DMS 273 treated with DMSO at 0.1 percent for 48 hours (cell line): ENCODE measurements at regions not wholly inside any gene's neighbourhood (a gene's known extent, or its start where the extent isn't known, plus 50 kb on each side); places are given as distances from the start of the nearest gene placed in this dataset.

Experiments
- DNase-seq: peaks from one replicate; lab custom pipeline; 2025; lab: John Stamatoyannopoulos, UW

DNA sequence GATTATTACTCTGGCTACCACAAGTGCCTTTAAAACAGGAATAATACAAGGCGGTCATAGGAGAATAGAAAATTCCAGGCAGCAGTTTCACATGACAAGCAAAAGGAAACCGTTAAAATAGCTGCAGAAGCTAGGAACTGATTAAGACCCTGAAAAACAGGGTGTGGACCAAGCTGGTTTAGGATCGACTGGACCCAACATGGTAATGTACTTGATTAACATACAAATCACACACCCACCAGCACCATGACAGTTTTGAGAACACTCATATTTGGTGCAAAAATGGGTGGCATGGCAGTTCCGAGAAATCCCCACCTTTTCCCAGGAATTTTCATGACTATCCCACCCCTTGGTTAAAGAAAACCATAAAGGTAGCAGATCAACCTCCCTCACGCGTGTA is 51.9 kb upstream of the TMEM163 start:
- DNase-seq = no peak

DNA sequence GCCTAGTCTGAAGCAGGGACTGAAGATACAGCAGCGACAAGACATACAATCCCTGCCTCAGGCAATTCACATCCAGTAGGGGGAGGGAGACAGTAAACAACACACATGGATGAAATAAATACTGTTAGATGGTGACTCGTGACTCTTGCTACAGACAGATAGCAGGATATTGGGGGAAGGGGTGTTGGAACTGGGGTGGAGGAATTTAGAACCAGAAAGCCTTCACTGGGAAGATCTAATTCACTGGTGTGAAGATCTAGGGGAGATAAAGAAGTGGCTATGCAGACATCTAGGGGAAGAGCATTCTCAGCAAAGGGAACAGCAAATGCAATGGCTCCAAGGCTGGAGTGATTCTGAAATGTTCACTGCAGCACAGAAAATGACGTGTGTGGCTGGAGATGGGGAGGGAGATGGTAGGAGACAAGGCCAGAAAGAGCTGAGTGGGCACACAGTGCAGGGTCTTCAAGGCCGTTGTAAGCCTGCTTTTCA is 52.6 kb upstream of the TMEM163 start:
- DNase-seq = no peak

DNA sequence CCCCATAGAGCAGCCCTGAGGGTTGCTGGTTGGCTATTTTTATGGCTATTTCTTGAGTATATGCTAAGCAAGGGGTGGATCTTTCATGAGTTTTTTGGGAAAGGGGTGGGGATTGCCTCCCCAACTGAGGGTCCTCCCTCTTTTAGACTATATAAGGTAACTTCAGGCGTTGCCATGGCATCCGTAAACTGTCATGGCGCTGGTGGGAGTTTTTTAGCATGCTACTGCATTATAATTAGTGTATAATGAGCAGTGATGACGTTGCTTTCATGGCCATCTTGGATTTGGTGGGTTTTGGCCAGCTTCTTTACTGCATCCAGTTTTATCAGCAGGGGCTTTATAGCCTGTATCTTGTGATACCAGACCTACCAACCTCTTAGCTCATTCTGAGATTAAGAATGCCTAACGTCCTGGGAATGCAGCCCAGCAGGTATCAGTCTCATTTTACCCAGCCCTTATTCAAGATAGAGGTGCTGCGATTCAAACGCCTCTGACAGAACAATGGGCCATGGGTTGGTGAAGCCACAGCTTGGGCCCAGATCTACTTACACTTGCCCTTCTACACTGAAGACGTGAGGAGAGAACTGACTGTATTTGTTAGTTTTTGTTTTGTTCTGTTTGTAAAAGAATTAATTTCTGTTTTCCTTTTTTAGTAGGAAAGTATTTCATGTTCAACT is 53.8 kb upstream of the TMEM163 start:
- DNase-seq = no peak

DNA sequence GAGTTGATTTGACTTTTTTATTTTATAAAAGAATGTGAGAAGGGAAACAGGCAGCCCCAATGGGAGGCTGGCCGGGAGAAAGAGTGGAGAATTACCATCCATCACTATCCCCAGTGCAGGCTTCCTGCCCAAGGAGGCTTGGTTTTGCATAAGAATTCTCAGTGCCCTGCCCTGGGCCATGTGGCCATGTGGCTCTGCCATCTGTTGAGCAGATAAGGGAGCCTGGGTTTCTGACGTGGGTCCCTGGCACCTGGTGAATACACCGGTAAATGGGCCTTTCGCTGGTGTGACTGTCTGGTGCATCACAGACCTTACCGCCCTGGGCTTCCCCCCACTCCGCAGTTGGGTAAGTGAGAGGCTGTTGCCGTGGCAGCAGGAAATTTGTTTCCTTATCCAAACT is 54.5 kb upstream of the TMEM163 start:
- DNase-seq = peak; percentile 80

DNA sequence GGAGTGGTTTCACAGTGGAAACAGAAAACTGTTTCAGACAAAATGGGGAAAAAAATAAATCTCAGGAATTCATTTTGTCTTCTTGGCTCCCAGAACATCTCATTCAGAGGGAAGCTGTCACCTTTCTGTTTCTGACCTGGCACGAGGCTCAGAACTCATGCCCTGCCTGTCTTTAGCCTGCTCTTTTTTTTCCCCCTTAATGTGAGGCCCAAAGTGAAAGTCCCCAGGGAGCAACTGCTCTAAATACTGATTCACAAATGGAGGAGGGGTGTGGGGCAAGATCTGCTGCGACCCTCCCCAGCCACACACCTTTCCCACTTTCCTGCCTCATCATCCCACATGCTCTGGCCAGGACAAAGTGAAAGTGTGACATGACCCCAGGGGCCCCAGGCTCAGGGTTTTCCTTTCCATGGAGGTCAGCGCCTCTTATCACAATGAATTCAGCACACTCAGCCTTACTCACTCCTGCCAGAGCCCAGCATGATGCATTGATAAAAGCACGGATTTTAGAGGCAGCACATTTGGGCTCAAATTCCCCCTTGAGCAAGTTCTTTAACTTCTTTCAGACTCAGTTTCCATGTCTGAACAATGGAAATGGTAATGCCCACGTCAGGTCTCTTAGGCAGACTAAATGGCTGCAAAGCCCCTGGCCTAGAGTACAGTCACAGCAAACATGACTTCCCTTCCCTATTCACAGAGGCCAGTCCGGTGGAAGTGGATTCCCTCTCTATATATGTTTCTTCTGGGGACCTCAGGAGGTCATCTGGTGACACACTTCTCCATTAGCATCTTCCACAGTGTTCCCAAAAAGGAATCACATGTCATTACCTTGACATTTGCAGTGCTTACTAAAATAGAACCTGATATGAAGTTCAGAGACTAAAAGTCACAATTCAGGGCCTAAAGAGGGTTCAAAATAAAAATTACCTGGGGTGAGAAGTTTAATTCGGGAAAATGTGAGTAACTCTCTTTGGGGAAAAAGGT is 55.3 kb upstream of the TMEM163 start:
- no peak for DNase-seq

DNA sequence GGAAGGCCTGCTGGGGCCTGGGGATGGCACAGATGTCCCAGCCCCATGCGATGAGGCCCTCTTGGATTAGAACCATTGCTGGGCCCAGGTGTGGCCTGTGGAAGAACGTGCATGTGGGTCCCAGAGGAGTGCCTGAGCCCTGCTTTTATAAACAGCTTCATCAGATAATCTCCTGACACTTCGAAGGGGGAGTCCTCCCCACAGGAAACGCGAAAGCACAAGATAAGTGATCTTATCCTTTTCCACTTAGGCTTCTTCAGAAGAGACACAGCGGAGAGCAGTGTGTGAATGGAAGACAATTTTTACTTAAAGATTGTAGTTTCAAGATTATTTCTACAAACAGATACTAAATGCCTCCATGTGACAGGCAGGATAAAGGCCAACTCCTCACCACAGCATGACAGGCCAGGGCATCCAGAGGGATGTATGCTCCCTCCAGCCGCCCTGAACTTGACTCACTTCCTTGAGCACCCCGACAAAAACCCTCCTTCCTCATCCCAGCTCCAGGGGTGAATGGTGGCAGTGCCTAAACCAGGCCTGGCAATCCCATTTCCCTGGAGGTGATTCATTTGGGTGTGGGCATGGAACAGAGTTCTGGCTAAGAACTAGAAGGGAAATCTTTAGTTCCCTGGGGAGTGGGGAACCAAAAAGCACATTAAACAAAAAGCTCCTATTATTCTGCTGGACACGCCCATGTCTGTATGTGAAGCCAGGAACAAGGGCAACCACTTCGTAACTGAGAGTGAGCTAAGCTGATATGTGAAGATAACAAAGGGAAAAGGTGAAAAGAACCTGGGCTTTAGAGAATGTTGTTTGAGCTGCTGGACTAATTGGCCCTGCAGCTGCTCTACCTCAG is 56.2 kb upstream of the TMEM163 start:
- DNase-seq = no peak

DNA sequence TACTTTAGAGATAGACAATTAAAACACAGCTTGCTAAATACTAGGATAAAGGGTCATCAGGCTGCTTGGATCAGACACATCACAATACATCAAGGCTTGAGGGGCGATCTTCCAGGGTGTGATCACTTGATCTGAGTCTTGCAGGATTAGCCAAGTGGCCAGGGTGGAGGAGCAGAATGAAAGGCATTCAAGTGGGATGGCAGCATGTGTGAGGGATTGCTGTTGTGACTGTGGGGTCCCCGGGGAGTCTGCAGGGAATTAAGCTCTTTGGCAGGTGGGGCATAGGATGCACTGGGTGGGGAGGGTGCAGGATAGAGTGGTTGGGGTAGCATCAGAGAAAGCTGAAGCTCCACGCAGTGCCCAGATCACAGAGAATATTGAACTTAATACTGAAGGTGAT is 58.0 kb upstream of the TMEM163 start:
- DNase-seq = no peak

DNA sequence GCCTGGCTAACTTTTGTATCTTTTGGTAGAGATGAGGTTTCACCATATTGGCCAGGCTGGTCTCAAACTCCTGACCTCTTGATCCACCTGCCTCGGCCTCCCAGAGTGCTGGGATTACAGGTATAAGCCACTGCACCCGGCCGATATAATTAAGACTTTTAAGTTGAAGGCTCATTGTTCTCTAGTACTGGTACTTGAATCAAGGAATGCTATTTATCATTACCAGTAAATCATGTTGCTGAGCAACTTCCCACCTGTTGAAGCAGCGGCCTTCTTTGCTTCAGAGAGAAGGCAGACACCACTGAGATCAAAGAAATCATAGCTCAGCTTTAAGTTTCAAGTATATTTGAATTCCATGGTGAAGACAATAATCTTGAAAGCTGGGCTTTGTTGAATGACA is 58.8 kb upstream of the TMEM163 start:
- DNase-seq = no peak

DNA sequence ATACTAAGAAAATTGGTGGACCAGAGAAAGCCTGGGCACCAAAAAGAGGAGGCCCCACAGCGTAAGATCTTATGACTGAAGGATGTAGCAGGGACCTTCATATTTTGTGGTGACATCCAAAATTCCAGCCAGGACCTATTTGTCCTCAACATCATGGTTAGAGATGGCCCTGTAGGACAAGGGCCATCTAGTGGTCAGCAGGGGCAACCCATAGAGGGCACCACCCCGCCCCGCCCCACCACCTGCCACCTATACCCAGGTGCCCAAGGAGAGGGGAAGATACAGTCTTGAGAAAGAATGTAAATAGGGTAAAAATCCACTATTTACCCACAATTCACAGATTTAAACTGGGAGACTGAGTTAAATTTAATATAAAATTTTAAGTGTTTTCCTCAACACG is 59.6 kb upstream of the TMEM163 start:
- DNase-seq = no peak

DNA sequence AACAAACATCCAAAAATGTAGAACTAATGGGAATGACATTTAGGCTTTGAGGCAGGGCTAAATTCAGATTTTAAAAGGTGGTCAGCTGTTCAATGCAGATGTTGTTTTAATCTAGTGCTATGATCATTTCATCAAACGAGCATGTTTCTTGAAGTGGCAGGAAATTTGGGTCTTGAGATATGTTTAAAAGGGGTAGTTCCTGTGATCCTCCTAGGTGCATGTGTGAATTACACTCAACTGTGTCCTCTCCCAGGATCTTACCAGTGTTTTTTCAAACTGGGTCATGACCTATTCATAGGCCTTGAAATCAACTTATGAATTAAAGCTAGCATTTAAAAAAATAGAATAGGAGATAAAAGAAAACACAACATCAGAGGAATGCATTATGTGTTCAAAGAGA is 57.4 kb upstream of the ACMSD start:
- no peak for DNase-seq

DNA sequence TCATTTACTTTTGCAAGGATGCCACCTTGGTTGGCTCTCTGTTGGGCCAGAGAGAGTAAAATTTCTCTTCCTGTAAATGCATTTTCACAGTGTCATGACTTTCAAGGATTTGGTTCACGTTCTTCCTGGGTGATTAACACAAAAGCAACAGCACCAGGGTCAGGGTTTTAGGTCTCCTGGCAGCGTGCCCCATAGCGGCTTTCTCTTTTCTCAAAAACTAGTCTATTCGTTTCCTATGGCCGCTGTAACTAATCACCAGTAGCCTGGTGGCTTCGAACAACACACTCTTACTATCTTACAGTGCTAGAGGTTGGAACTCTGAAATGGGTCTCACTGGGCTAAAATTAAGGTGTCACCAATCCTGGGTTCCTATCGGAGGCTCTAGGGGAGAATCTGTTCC is 56.3 kb upstream of the ACMSD start:
- DNase-seq = no peak

DNA sequence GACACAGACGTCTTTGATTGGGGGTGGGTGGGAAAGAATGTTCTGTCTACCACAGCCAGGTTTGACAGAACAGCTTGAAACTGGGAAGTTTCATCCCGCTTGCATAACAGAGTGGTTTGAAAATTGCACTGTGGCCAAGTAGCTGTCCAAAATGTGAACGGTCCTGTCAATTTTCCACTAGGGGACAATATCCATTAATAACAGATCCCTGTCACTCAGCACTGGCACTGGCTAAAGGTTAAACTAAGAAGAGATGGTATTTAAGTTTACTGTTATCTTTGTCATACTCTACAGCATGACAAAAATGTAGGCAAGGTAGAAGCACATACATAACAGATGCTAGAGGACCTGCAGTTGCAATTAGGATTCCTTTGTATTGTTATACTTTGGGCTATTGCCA is 55.6 kb upstream of the ACMSD start:
- DNase-seq = no peak

DNA sequence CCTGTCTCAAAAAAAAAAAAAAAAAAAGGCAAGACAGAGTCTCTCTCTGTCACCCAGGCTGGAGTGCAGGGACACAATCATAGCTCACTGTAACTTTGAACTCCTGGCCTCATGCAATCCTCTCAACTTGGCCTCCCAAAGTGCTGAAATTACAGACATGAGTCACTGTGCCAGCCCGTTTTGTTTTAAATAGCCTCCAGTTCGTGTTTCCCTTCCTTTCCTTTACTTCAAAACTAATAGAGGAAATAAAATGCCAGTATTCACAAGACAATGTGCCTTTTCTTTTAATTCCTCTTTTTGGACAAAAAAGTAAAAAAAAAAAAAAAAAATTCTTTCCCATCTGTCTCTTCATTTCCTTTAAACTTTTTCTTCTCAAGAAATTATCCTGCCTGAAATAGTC is 54.5 kb upstream of the ACMSD start:
- no peak for DNase-seq

DNA sequence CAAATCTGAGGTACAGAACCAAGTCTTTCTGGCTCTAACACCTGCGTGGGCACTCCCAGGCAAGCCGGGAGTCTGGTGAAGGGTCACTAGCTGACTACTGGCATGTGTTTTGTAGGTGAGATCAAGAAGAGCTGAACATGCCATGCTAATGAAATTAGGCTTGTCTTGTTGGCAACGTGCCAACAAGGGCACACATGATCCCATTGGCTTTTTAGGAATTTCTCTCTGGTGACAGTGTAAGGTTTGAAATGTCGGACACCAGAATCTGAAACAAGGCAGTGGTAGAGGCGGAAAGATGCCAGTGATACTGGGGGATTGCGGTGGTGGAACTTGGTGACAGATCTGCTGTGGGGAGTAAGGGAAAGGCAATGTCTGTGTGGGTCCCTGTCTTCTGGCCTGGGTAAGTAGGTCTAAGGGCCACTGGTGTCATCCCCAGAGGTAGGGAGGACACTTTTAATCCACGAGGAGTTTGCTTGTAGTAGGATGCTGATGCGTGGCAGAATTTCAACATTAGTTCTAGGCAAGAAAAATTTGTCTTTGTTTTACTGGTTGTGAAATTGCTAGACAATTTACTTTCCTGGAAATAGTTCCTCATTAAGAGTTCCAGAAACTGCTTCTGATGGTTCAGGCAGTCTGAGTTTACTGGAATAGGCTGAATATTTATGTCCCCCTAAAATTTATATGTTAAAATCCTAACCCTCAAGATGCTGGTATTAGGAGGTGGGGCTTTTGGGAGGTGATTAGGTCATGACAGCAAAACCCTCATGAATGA is 52.6 kb upstream of the ACMSD start:
- DNase-seq = no peak

DNA sequence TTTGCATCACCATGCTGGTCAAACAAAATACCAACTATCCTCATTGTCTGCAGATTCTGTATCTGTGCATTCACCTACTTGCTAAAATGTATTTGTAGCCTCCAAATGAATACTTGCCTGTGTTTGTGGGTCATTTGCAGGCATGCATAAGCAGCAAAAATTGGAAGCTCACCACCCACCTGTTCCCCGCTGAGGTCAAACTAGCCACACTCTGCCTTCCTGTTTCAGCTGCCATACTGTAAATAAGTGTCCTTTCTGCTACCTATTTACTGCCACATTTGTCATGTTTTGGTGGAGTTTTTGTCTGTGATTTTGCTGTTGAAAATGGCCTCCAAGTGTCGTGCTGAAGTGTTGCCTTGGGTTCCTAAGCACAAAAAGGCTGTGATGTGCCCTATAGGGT is 50.0 kb upstream of the ACMSD start:
- DNase-seq = no peak
